RWPE1 (cell line): ENCODE measurements at regions not wholly inside any gene's neighbourhood (a gene's known extent, or its start where the extent isn't known, plus 50 kb on each side); places are given as distances from the start of the nearest gene placed in this dataset.

ENCODE experiments used
- CTCF ChIA-PET: fragments of 350-600 bp; sonication (Branson Sonifier 250); formaldehyde crosslinking; extraction: SDS; loops from one replicate; lab custom pipeline; 2021; lab: Yijun Ruan, JAX
- POLR2A ChIA-PET: fragments of 400-600 bp; formaldehyde crosslinking; extraction: SDS; loops from one replicate; lab custom pipeline; 2020; ENCODE audit warnings: antibody characterized with exemption; ENCODE audit not compliant: low non-redundant PET; lab: Yijun Ruan, JAX
- DNase-seq: peaks from one replicate; pipeline ENCODE4 v3.0.0; 2012; ENCODE audit warnings: low spot score
- H3K27ac ChIP-seq: fragments of 450-650 bp; 2 replicates; pipeline ENCODE4 v1.5.1; 2017
- TF ChIP-seq, protein P1 (sequence below): fragments of 450-650 bp; conservative IDR thresholded peaks from 2 replicates; pipeline ENCODE4 v1.5.1; 2017; ENCODE audit warnings: low read depth, mild to moderate bottlenecking

DNA sequence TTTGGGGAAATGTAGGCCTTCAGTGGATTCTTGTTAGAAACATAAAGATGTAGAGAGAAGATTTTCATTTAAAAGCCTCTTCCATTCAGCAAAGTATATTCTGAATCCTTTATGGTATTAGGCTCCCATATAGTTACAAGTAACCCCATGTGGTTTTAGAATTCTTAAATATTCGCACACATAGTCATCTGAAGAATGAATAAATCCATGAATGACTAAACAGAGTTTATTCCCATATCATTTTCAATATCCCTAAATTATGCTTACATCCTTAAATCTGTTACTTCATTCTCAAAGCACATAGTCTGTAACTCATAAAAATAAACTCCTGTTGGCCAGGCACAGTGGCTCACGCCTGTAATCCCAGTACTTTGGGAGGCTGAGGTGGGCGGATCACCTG lies 962.1 kb downstream of the KCNJ18 start:
- CTCF ChIA-PET = no interaction called here

GRCh38 chr17:22669721-22670120 lies 977.4 kb downstream of the KCNJ18 start:
- TF ChIP-seq, protein P1, sequence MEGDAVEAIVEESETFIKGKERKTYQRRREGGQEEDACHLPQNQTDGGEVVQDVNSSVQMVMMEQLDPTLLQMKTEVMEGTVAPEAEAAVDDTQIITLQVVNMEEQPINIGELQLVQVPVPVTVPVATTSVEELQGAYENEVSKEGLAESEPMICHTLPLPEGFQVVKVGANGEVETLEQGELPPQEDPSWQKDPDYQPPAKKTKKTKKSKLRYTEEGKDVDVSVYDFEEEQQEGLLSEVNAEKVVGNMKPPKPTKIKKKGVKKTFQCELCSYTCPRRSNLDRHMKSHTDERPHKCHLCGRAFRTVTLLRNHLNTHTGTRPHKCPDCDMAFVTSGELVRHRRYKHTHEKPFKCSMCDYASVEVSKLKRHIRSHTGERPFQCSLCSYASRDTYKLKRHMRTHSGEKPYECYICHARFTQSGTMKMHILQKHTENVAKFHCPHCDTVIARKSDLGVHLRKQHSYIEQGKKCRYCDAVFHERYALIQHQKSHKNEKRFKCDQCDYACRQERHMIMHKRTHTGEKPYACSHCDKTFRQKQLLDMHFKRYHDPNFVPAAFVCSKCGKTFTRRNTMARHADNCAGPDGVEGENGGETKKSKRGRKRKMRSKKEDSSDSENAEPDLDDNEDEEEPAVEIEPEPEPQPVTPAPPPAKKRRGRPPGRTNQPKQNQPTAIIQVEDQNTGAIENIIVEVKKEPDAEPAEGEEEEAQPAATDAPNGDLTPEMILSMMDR = no peak
- no peak for DNase-seq
- ChIA-PET CTCF (no interaction called here), POLR2A (no interaction called here)
- H3K27ac ChIP-seq = no peak overlapping the region

More for the DNA sequence above, 962.1 kb downstream of the KCNJ18 start:
- no peak overlapping the region for H3K27ac ChIP-seq
- no peak for DNase-seq
- TF ChIP-seq, protein P1 = no peak
- POLR2A ChIA-PET = no interaction called here

- DNase-seq = no peak
- CTCF ChIA-PET = no interaction called here
- TF ChIP-seq, protein P1 = no peak
- POLR2A ChIA-PET = no interaction called here
- H3K27ac ChIP-seq = no peak overlapping the region
Observed at GRCh38 chr17:22671110-22671509, 978.8 kb downstream of the KCNJ18 start.

GRCh38 chr17:22692066-22692805 lies 999.9 kb downstream of the KCNJ18 start:
- ChIA-PET POLR2A (no interaction called here), CTCF (no interaction called here)
- no peak overlapping the region for H3K27ac ChIP-seq
- TF ChIP-seq, protein P1 = no peak
- DNase-seq = no peak

DNA sequence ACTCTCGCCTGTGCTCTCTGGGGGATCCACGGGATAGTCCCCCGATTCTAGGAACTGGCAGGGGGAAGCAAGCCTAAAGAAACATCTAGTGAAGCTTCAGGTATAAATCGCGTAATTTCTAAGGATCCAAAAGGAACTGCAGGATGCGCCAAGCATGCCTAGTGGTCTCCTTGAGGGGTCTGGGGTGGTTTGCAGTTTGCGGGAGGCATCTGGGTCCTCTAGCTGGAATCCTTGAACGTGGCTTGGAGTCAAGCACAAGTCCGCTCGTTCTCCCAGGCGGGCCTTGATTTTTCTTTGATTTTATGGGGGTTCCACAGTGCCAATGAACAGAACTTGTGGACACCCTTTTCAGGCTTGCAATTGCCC lies 1000.5 kb downstream of the KCNJ18 start:
- CTCF ChIA-PET = no interaction called here
- H3K27ac ChIP-seq = no peak overlapping the region
- TF ChIP-seq, protein P1 = no peak
- DNase-seq = no peak
- POLR2A ChIA-PET = no interaction called here

DNA sequence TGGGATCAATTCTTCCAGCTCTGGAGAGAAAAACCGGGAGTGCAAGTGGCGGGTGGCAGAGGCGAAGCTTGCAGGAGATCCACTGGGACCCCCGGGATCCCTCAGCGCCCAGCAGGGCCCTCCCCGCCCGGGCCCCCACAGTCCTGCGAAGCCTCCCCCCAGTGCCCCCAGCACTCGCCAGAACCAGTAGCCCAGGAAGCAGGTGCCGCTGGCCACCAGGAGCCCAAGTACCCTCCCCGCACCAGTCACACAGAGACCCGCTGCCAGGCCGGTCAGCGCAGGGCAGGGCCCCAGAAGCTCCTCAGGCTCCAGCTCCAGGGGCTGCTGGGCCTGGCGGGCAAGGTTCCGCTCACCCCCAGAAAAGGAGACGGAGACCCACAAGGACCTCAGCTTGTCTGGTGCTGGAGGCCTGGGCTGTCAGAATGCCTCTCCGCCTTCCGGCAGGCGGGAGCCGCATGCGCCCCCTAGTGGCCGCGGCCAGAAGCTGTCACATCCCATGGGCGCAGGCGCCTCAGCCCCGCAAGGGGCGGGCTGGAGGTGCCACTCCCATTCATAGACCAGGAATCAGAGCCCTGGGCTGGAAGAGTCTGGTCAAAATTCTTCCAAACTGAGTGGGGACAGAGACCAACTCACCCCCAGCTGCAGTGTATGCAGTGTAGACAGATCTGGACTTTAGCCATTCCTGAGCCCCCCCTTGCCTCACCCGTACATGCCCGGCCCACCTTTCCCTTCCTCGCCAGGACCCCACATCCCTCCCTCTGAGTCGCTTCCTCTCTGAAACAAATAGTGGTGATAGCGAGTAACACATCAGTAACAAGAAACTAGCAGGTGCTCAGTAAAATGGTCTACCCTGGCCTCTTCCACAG lies 1002.3 kb downstream of the KCNJ18 start:
- CTCF ChIA-PET = interaction anchor here (0.8 kb wide), 2 partner anchors 8 to 29 kb away, joined by 3 to 4 read pairs; no protein-coding TSS in a partner anchor
- no peak for DNase-seq
- TF ChIP-seq, protein P1 = no peak
- POLR2A ChIA-PET = no interaction called here
- no peak overlapping the region for H3K27ac ChIP-seq
